ENCODE measurements at regions not wholly inside any gene's neighbourhood (a gene's known extent, or its start where the extent isn't known, plus 50 kb on each side); places are given as distances from the start of the nearest gene placed in this dataset.

- no peaks in the 10 kb centered on the region for H3K9me3 ChIP-seq
- DNase-seq (no peak), ATAC-seq (no peak)
- no peaks in the 10 kb centered on the region for H3K36me3 ChIP-seq (ENCODE audit: insufficient read depth in 1 of 2, low read depth in 1 of 2)
- 88 to 95% (median 92%) methylated on average over 2 of the region's 2 CpGs for WGBS, 3 donors
- H3K27ac ChIP-seq = no peak overlapping the region
- H3K4me3 ChIP-seq = no peak overlapping the region
- no peak for TF ChIP-seq CTCF (IDR thresholded peaks at IDR 0.05)
- H3K4me1 ChIP-seq = no peaks in the 10 kb centered on the region
- intact Hi-C loops (cut with DNase I) = no loop called here
- H3K27me3 ChIP-seq (ENCODE audit: insufficient read depth in 3 of 3, low read length in 2 of 3) = no peaks in the 10 kb centered on the region
These were observed 154.6 kb upstream of the GRIN2B start for GRCh38 chr12:14135996-14136395.

GRCh38 chr12:14138495-14138894, 157.1 kb upstream of the GRIN2B start:
- intact Hi-C loops (cut with DNase I) = no loop called here
- no peak for ATAC-seq
- WGBS, 3 donors = 52 to 56% (median 55%) methylated on average over 6 of the region's 6 CpGs

GRCh38 chr12:14148489-14149270, 167.3 kb upstream of the GRIN2B start:
- H3K9me3 ChIP-seq = no peaks in the 10 kb centered on the region
- H3K36me3 ChIP-seq (ENCODE audit: insufficient read depth in 1 of 2, low read depth in 1 of 2) = no peaks in the 10 kb centered on the region
- WGBS, 3 donors = 67 to 69% (median 68%) methylated on average over 6 of the region's 6 CpGs
- TF ChIP-seq CTCF (IDR thresholded peaks at IDR 0.05) = no peak
- no peak overlapping the region for H3K27ac ChIP-seq
- H3K4me3 ChIP-seq = no peak overlapping the region
- no peaks in the 10 kb centered on the region for H3K4me1 ChIP-seq
- intact Hi-C loops (cut with DNase I) = no loop called here
- ATAC-seq (no peak), DNase-seq (no peak)
- peaks cover 0 to 3% (median 0%) of the 10 kb centered on the region in 3 donors for H3K27me3 ChIP-seq (ENCODE audit: insufficient read depth in 3 of 3, low read length in 2 of 3)

More at GRCh38 chr12:14138495-14138894, 157.1 kb upstream of the GRIN2B start:
- Histone ChIP-seq H3K4me3 (no peak overlapping the region), H3K27ac (no peak overlapping the region), H3K4me1 (no peaks in the 10 kb centered on the region), H3K9me3 (no peaks in the 10 kb centered on the region), H3K27me3 (ENCODE audit: insufficient read depth in 3 of 3, low read length in 2 of 3) (no peaks in the 10 kb centered on the region), H3K36me3 (ENCODE audit: insufficient read depth in 1 of 2, low read depth in 1 of 2) (no peaks in the 10 kb centered on the region)
- no peak for DNase-seq
- no peak for TF ChIP-seq CTCF (IDR thresholded peaks at IDR 0.05)

GRCh38 chr12:14153803-14154202, 172.4 kb upstream of the GRIN2B start:
- no peak for TF ChIP-seq CTCF (IDR thresholded peaks at IDR 0.05)
- Histone ChIP-seq H3K9me3 (no peaks in the 10 kb centered on the region), H3K4me3 (no peak overlapping the region), H3K27me3 (ENCODE audit: insufficient read depth in 3 of 3, low read length in 2 of 3) (peaks cover 0 to 3% (median 0%) of the 10 kb centered on the region in 3 donors), H3K36me3 (ENCODE audit: insufficient read depth in 1 of 2, low read depth in 1 of 2) (no peaks in the 10 kb centered on the region), H3K27ac (no peak overlapping the region), H3K4me1 (no peaks in the 10 kb centered on the region)
- intact Hi-C loops (cut with DNase I) = no loop called here
- no peak for DNase-seq
- WGBS, 3 donors = 48 to 70% (median 59%) methylated on average over 1 of the region's 1 CpG
- ATAC-seq = no peak

- Histone ChIP-seq H3K4me3 (no peak overlapping the region), H3K4me1 (no peaks in the 10 kb centered on the region), H3K36me3 (ENCODE audit: insufficient read depth in 1 of 2, low read depth in 1 of 2) (no peaks in the 10 kb centered on the region), H3K27me3 (ENCODE audit: insufficient read depth in 3 of 3, low read length in 2 of 3) (no peaks in the 10 kb centered on the region), H3K9me3 (no peaks in the 10 kb centered on the region), H3K27ac (no peak overlapping the region)
- no peak for DNase-seq
- no peak for TF ChIP-seq CTCF (IDR thresholded peaks at IDR 0.05)
- intact Hi-C loops (cut with DNase I) = no loop called here
- ATAC-seq = no peak
- WGBS, 3 donors = 48 to 78% (median 62%) methylated on average over 2 of the region's 2 CpGs
These were observed 175.2 kb upstream of the GRIN2B start for GRCh38 chr12:14156606-14157005.
